SK-N-SH treated with all-trans-retinoic acid at 6 μM for 48 hours (cell line): ENCODE measurements at regions not wholly inside any gene's neighbourhood (a gene's known extent, or its start where the extent isn't known, plus 50 kb on each side); places are given as distances from the start of the nearest gene placed in this dataset.
"Not testable (repeated sequence)": the region's sequence is repeated elsewhere in the genome, so short reads cannot be mapped to it uniquely, and the experiment has no call there.

ENCODE experiments used
- CREB5 ChIP-seq: fragments of 250-450 bp; sonication (Bioruptor Pico); IDR thresholded peaks from 2 replicates; pipeline ENCODE4 v1.5.1; 2020; ENCODE audit warnings: low read depth, mild to moderate bottlenecking, moderate library complexity
- ESRRG ChIP-seq: fragments of 250-450 bp; sonication (Bioruptor Pico); IDR thresholded peaks from 2 replicates; pipeline ENCODE4 v1.6.1; 2021; ENCODE audit warnings: mild to moderate bottlenecking
- PATZ1 ChIP-seq: fragments of 250-450 bp; sonication (Bioruptor Pico); IDR thresholded peaks from 2 replicates; pipeline ENCODE4 v1.8.0; 2020; ENCODE audit warnings: mild to moderate bottlenecking, moderate library complexity, borderline replicate concordance
- RARB ChIP-seq: fragments of 250-450 bp; sonication (Bioruptor Pico); IDR thresholded peaks from 2 replicates; pipeline ENCODE4 v1.8.0; 2021; ENCODE audit warnings: mild to moderate bottlenecking, moderate library complexity
- SNAI2 ChIP-seq: fragments of 250-450 bp; sonication (Bioruptor Pico); IDR thresholded peaks from 2 replicates; pipeline ENCODE4 v1.5.0; 2020; ENCODE audit warnings: mild to moderate bottlenecking, moderate library complexity
- ZC3H10 ChIP-seq: fragments of 250-450 bp; sonication (Bioruptor Pico); IDR thresholded peaks from 2 replicates; pipeline ENCODE4 v1.5.1; 2021; ENCODE audit warnings: mild to moderate bottlenecking, moderate library complexity
- ZFP30 ChIP-seq: fragments of 450-650 bp; formaldehyde crosslinking; IDR thresholded peaks from 2 replicates; pipeline ENCODE4 v1.5.0; 2022; ENCODE audit warnings: mild to moderate bottlenecking, moderate library complexity
- ZNF565 ChIP-seq: fragments of 450-650 bp; formaldehyde crosslinking; conservative IDR thresholded peaks from 2 replicates; pipeline ENCODE4 v1.5.0; 2020; ENCODE audit warnings: low read depth, mild to moderate bottlenecking, moderate library complexity

- TF ChIP-seq ZNF565 (CRISPR knock-in tag); ZC3H10; ZFP30; SNAI2; PATZ1 (CRISPR knock-in tag); RARB (CRISPR knock-in tag); ESRRG (CRISPR knock-in tag); CREB5 (CRISPR knock-in tag): not testable (repeated sequence)
Observed at GRCh38 chr14:19338060-19338372, 96.1 kb downstream of the POTEG start.
